ENCODE measurements at regions not wholly inside any gene's neighbourhood (a gene's known extent, or its start where the extent isn't known, plus 50 kb on each side); places are given as distances from the start of the nearest gene placed in this dataset.

- TF ChIP-seq, protein P1, sequence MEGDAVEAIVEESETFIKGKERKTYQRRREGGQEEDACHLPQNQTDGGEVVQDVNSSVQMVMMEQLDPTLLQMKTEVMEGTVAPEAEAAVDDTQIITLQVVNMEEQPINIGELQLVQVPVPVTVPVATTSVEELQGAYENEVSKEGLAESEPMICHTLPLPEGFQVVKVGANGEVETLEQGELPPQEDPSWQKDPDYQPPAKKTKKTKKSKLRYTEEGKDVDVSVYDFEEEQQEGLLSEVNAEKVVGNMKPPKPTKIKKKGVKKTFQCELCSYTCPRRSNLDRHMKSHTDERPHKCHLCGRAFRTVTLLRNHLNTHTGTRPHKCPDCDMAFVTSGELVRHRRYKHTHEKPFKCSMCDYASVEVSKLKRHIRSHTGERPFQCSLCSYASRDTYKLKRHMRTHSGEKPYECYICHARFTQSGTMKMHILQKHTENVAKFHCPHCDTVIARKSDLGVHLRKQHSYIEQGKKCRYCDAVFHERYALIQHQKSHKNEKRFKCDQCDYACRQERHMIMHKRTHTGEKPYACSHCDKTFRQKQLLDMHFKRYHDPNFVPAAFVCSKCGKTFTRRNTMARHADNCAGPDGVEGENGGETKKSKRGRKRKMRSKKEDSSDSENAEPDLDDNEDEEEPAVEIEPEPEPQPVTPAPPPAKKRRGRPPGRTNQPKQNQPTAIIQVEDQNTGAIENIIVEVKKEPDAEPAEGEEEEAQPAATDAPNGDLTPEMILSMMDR (IDR thresholded peaks at IDR 0.05; ENCODE audit: low read depth, low read length, missing input control) = no peak
- TF ChIP-seq RAD21 (IDR thresholded peaks at IDR 0.05) (no peak), TAF1 (conservative IDR thresholded peaks at IDR 0.05) (no peak), YY1 (IDR thresholded peaks at IDR 0.05) (no peak)
- TF ChIP-seq, protein P2, sequence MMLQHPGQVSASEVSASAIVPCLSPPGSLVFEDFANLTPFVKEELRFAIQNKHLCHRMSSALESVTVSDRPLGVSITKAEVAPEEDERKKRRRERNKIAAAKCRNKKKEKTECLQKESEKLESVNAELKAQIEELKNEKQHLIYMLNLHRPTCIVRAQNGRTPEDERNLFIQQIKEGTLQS (IDR thresholded peaks at IDR 0.05) = no peak
Measured at GRCh38 chrX:140586951-140587350, 82.1 kb upstream of the SOX3 start.
